ENCODE measurements at regions not wholly inside any gene's neighbourhood (a gene's known extent, or its start where the extent isn't known, plus 50 kb on each side); places are given as distances from the start of the nearest gene placed in this dataset.

DNA sequence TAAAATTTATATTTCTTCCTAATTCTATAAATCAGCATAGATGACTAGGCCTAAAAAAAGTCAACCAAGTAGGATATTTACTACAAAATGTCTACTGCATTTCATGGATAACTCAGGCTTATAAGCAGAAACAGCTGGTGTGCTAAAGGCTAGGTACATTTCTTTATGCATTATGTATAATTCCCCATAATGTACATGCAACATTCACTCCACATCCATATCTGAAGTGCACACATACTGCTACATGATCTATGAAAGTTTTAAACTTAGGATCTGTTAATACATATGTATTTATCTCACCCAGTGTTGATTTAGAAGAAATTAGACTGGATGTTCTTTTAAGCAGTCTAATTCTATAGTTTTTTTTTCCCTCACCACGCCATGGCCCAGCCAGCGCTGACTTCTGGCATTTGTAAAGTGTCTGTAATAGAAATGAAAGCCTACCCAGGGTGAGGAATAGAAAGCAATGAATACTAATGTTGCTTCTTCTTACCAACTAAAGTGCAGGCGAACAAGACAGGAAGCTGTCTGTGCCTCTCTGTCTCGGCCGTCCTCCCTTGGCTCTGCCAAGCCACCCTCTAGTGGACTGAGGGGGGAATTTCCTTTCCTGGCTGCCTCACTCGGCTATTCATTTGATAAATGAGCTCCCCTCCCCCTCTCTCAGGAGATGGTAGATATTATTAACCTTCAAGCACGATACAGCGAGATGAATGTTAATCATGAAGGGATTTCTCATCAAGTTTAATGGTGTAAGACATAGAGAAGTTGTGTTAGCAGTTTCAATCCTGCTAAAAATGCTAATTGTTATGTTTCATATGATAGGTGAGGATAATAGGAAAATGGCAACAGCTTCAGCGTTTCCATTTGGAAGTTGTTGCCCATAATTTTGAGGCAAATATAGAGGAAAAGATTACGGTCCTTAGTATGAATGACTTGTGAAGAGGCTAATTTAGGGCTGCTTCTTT is 384.5 kb downstream of the MTX2 start (continued):
- TF ChIP-seq NPAS2 (CRISPR knock-in tag; IDR thresholded peaks at IDR 0.05; ENCODE audit: borderline replicate concordance) = no peak
- TF ChIP-seq RCOR1 (IDR thresholded peaks at IDR 0.05; ENCODE audit: low read depth, low read length) = no peak
- no peak for TF ChIP-seq ZNF302 (CRISPR knock-in tag; IDR thresholded peaks at IDR 0.05)

DNA sequence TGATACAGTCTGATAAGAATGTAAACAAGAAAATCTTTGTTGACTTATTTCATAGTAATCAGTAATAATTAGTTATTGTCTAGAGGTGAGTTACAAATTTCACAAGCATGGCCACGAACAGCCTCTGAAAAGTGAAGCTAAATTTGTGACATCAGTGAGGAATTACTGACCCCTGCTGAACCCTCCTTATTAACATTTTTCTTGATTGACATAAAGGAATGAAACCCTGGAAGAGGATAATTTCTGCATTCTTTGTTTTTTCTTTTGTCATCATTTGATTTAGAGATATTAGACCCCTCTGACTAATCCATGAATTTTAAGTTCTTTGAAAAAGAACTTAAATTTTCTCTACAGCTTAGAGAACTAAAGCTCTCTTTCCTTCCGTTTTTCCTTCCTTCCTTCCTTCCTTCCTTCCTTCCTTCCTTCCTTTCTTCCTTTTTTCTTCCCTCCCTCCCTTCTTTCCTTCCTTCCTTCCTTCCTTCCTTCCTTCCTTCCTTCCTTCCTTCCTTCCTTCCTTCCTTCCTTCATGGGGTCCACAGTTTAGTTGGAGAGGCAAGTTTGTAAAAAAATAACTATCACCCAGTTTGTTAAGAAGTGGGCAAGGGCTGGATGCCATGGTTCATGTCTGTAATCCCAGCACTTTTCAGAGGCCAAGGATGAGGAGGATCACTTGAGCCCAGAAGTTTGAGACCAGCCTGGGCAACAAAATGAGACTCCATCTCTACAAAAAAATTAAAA is 387.0 kb downstream of the MTX2 start:
- no peak for TF ChIP-seq ESRRA (IDR thresholded peaks at IDR 0.05; ENCODE audit: borderline replicate concordance, low read length)
- TF ChIP-seq, protein P1, sequence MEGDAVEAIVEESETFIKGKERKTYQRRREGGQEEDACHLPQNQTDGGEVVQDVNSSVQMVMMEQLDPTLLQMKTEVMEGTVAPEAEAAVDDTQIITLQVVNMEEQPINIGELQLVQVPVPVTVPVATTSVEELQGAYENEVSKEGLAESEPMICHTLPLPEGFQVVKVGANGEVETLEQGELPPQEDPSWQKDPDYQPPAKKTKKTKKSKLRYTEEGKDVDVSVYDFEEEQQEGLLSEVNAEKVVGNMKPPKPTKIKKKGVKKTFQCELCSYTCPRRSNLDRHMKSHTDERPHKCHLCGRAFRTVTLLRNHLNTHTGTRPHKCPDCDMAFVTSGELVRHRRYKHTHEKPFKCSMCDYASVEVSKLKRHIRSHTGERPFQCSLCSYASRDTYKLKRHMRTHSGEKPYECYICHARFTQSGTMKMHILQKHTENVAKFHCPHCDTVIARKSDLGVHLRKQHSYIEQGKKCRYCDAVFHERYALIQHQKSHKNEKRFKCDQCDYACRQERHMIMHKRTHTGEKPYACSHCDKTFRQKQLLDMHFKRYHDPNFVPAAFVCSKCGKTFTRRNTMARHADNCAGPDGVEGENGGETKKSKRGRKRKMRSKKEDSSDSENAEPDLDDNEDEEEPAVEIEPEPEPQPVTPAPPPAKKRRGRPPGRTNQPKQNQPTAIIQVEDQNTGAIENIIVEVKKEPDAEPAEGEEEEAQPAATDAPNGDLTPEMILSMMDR (IDR thresholded peaks at IDR 0.05) = no peak
- no peak for TF ChIP-seq RFX5 (IDR thresholded peaks at IDR 0.05)
- no peak for TF ChIP-seq RAD21 (conservative IDR thresholded peaks at IDR 0.05 in 1 of 2, IDR thresholded peaks at IDR 0.05 in 1 of 2)
- TF ChIP-seq ZFP36 (IDR thresholded peaks at IDR 0.05; ENCODE audit: borderline replicate concordance, partially characterized antibody) = no peak
- no peak for TF ChIP-seq BHLHE40 (IDR thresholded peaks at IDR 0.05; ENCODE audit: low read depth, low read length)
- no peak for TF ChIP-seq RNF2 (IDR thresholded peaks at IDR 0.05; ENCODE audit: borderline replicate concordance, low read depth)
- TF ChIP-seq TFCP2L1 (CRISPR knock-in tag; IDR thresholded peaks at IDR 0.05) = no peak
- TF ChIP-seq FOXS1 (CRISPR knock-in tag; IDR thresholded peaks at IDR 0.05) = no peak
- no peak for TF ChIP-seq HEYL (CRISPR knock-in tag; IDR thresholded peaks at IDR 0.05)
- TF ChIP-seq HOXB13 (CRISPR knock-in tag; IDR thresholded peaks at IDR 0.05; ENCODE audit: low read depth) = no peak
- TF ChIP-seq, protein P2, sequence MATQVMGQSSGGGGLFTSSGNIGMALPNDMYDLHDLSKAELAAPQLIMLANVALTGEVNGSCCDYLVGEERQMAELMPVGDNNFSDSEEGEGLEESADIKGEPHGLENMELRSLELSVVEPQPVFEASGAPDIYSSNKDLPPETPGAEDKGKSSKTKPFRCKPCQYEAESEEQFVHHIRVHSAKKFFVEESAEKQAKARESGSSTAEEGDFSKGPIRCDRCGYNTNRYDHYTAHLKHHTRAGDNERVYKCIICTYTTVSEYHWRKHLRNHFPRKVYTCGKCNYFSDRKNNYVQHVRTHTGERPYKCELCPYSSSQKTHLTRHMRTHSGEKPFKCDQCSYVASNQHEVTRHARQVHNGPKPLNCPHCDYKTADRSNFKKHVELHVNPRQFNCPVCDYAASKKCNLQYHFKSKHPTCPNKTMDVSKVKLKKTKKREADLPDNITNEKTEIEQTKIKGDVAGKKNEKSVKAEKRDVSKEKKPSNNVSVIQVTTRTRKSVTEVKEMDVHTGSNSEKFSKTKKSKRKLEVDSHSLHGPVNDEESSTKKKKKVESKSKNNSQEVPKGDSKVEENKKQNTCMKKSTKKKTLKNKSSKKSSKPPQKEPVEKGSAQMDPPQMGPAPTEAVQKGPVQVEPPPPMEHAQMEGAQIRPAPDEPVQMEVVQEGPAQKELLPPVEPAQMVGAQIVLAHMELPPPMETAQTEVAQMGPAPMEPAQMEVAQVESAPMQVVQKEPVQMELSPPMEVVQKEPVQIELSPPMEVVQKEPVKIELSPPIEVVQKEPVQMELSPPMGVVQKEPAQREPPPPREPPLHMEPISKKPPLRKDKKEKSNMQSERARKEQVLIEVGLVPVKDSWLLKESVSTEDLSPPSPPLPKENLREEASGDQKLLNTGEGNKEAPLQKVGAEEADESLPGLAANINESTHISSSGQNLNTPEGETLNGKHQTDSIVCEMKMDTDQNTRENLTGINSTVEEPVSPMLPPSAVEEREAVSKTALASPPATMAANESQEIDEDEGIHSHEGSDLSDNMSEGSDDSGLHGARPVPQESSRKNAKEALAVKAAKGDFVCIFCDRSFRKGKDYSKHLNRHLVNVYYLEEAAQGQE (IDR thresholded peaks at IDR 0.05) = no peak
- TF ChIP-seq ZC3H11A (IDR thresholded peaks at IDR 0.05) = no peak
- no peak for TF ChIP-seq CEBPB (IDR thresholded peaks at IDR 0.05)
- no peak for TF ChIP-seq EHMT2 (IDR thresholded peaks at IDR 0.05; ENCODE audit: low read depth)
- 23% methylated on average over 2 of the region's 2 CpGs for WGBS (ENCODE audit: missing lambda C conversion rate)
- no peak overlapping the region for H3K27ac ChIP-seq
- ChIA-PET POLR2A (no interaction called here), CTCF (interaction anchor here (0.6 to 7.8 kb wide), 8 partner anchors 7 to 546 kb away, joined by 3 to 196 read pairs (median 10); no protein-coding TSS in a partner anchor)
- DNase-seq (ENCODE audit: low read depth in 1 of 2, low spot score in 1 of 2) (no peak), ATAC-seq (no peak), FAIRE-seq (no peak)
- no peaks in the 10 kb centered on the region for H3K4me1 ChIP-seq
- no peak overlapping the region for H3K4me2 ChIP-seq
- H3K4me3 ChIP-seq = no peak overlapping the region
- no peaks in the 10 kb centered on the region for H3K9me3 ChIP-seq

Measured in A549 (cell line).